ENCODE measurements at regions not wholly inside any gene's neighbourhood (a gene's known extent, or its start where the extent isn't known, plus 50 kb on each side); places are given as distances from the start of the nearest gene placed in this dataset.
"Not testable (repeated sequence)": the region's sequence is repeated elsewhere in the genome, so short reads cannot be mapped to it uniquely, and the experiment has no call there.

DNA sequence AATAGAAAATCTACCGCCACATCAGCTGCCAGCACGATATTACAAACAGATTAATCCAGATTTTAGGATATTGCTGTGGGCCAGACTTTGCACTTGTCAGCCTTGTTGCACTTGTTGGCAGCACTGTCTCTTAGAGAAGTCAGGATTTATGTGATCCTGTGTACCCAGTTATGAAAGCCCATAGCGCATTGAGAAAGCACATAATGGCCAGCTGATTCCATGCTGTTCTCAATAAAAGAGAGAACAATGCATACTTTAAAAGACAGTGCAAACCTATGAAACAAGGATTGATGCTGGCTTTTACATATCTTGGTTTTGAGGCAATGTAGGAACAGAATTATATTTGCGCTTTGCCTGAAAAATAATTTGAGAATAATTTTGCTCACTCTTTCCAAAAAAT lies 140.8 kb downstream of the CEP120 start:
- Mint-ChIP-seq H3K4me3 (no peak overlapping the region), H3K36me3 (no peaks in the 10 kb centered on the region), H3K4me1 (peaks cover 0 to 4% (median 1%) of the 10 kb centered on the region in 4 donors), H3K27me3 (peaks cover 44% of the 10 kb centered on the region), H3K9me3 (peaks cover 0 to 2% (median 0%) of the 10 kb centered on the region in 7 donors), H3K27ac (no peak overlapping the region)
- Histone ChIP-seq H3K27me3 (ENCODE audit: control insufficient read depth, insufficient read depth, low read length) (peaks cover 18% of the 10 kb centered on the region), H3K36me3 (ENCODE audit: control insufficient read depth, insufficient read depth, low read length) (no peaks in the 10 kb centered on the region), H3K27ac (ENCODE audit: insufficient read depth, low read length, poor library complexity, severe bottlenecking) (no peak overlapping the region), H3K4me1 (ENCODE audit: control insufficient read depth, insufficient read depth, low read length, poor library complexity, severe bottlenecking) (no peaks in the 10 kb centered on the region), H3K4me3 (ENCODE audit: low read depth, low read length) (no peak overlapping the region), H3K9me3 (ENCODE audit: control insufficient read depth in 2 of 2, low read length in 2 of 2) (no peaks in the 10 kb centered on the region)
- DNase-seq, result no peak
- ATAC-seq (ENCODE audit: low read depth in 2 of 2), result no peak

DNA sequence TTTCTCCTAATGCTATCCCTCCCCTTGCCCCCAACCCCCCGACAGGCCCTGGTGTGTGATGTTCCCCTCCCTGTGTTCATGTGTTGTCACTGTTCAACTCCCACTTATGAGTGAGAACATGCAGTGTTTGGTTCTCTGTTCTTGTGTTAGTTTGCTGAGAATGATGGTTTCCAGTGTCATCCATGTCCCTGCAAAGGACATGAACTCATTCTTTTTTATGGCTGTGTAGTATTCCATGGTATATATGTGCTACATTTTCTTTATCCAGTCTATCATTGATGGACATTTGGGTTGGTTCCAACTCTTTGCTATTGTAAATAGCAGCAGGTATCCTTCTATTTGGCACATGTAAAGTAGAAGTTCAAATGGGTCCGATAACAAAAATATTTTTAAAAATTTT lies 142.3 kb downstream of the CEP120 start:
- not testable (repeated sequence) for H3K27ac ChIP-seq (ENCODE audit: insufficient read depth, low read length, poor library complexity, severe bottlenecking); ATAC-seq (ENCODE audit: low read depth in 2 of 2); H3K36me3 Mint-ChIP-seq; H3K27ac Mint-ChIP-seq; H3K4me3 Mint-ChIP-seq; H3K9me3 Mint-ChIP-seq; H3K4me3 ChIP-seq (ENCODE audit: low read depth, low read length); H3K4me1 ChIP-seq (ENCODE audit: control insufficient read depth, insufficient read depth, low read length, poor library complexity, severe bottlenecking); H3K4me1 Mint-ChIP-seq; H3K9me3 ChIP-seq (ENCODE audit: control insufficient read depth in 2 of 2, low read length in 2 of 2); DNase-seq; H3K36me3 ChIP-seq (ENCODE audit: control insufficient read depth, insufficient read depth, low read length)
- H3K27me3 ChIP-seq (ENCODE audit: control insufficient read depth, insufficient read depth, low read length), result peaks cover 13% of the 10 kb centered on the region
- peaks cover 37% of the 10 kb centered on the region for H3K27me3 Mint-ChIP-seq

DNA sequence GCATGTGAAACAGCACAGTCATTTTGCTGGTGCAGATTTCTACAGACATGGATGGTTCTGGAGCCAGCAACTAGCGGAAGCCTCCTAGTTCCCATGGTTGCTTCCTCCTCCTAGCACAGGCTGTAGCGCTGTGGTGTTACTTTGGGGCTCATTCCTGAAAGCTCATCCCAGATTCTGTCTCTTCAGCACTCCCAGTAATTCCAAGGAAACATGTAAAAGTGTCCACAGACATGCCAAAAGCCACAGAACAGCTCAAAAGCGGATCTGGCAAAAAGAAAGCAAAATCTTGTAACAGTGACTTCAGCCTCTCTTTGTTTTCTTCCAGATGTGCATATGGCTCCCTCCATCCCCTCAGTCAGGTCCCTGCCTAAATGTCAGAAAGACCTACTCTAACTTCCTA lies 144.1 kb downstream of the CEP120 start:
- Mint-ChIP-seq H3K9me3 (peaks cover 0 to 2% (median 0%) of the 10 kb centered on the region in 7 donors), H3K36me3 (no peaks in the 10 kb centered on the region), H3K4me1 (no peaks in the 10 kb centered on the region), H3K4me3 (no peak overlapping the region), H3K27ac (no peak overlapping the region), H3K27me3 (peaks cover 26% of the 10 kb centered on the region)
- ATAC-seq (ENCODE audit: low read depth in 2 of 2) (no peak), DNase-seq (no peak)
- no peak overlapping the region for H3K4me3 ChIP-seq (ENCODE audit: low read depth, low read length)
- no peaks in the 10 kb centered on the region for H3K36me3 ChIP-seq (ENCODE audit: control insufficient read depth, insufficient read depth, low read length)
- no peak overlapping the region for H3K27ac ChIP-seq (ENCODE audit: insufficient read depth, low read length, poor library complexity, severe bottlenecking)
- no peaks in the 10 kb centered on the region for H3K9me3 ChIP-seq (ENCODE audit: control insufficient read depth in 2 of 2, low read length in 2 of 2)
- no peaks in the 10 kb centered on the region for H3K4me1 ChIP-seq (ENCODE audit: control insufficient read depth, insufficient read depth, low read length, poor library complexity, severe bottlenecking)
- peaks cover 9% of the 10 kb centered on the region for H3K27me3 ChIP-seq (ENCODE audit: control insufficient read depth, insufficient read depth, low read length)

DNA sequence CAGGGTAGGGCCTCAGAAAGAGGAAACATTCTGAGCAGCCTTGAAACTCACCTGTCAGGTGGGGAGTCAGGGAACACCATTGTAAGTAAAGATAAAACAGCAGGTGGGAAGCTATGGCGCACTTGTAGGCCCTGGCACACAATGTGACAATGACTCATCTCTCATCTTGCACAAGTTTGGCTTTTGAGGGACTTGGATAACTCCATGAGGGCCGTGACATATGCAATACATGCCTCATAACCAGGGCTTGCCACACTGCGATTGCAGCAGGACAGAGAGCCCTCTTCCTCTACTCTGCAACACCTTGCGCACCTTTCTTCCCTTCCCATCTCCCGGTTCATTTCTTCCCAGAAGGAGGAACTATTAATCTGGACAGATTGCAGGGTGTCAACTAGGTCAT lies 144.9 kb downstream of the CEP120 start:
- no peaks in the 10 kb centered on the region for H3K36me3 ChIP-seq (ENCODE audit: control insufficient read depth, insufficient read depth, low read length)
- Mint-ChIP-seq H3K9me3 (peaks cover 0 to 2% (median 0%) of the 10 kb centered on the region in 7 donors), H3K27ac (no peak overlapping the region), H3K27me3 (peaks cover 18% of the 10 kb centered on the region), H3K4me3 (no peak overlapping the region), H3K36me3 (no peaks in the 10 kb centered on the region), H3K4me1 (no peaks in the 10 kb centered on the region)
- DNase-seq (no peak), ATAC-seq (ENCODE audit: low read depth in 2 of 2) (no peak)
- H3K4me1 ChIP-seq (ENCODE audit: control insufficient read depth, insufficient read depth, low read length, poor library complexity, severe bottlenecking), result no peaks in the 10 kb centered on the region
- H3K27ac ChIP-seq (ENCODE audit: insufficient read depth, low read length, poor library complexity, severe bottlenecking), result no peak overlapping the region
- peaks cover 6% of the 10 kb centered on the region for H3K27me3 ChIP-seq (ENCODE audit: control insufficient read depth, insufficient read depth, low read length)
- no peaks in the 10 kb centered on the region for H3K9me3 ChIP-seq (ENCODE audit: control insufficient read depth in 2 of 2, low read length in 2 of 2)
- H3K4me3 ChIP-seq (ENCODE audit: low read depth, low read length), result no peak overlapping the region

DNA sequence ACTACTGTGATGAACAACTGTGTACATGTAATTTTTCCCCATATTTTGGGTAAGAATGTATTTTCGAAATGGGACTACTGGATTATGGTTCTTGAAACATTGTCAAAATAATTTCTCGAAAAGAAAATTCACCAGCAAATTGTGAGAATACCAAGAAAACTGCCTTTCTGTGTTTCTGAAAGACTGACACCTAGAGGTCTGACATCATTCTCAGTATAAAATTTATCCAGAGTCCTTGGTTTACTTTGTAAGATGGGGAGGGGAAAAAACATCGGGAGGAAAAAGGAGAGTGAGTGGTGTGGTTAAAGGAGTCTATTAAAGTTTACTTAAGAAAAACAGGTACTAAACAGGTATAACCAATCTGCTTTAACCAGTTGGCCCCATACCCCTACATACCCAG lies 149.2 kb downstream of the CEP120 start:
- H3K9me3 ChIP-seq (ENCODE audit: control insufficient read depth in 2 of 2, low read length in 2 of 2), result no peaks in the 10 kb centered on the region
- peaks cover 5% of the 10 kb centered on the region for H3K27me3 ChIP-seq (ENCODE audit: control insufficient read depth, insufficient read depth, low read length)
- H3K4me3 ChIP-seq (ENCODE audit: low read depth, low read length), result no peak overlapping the region
- Mint-ChIP-seq H3K27me3 (peaks cover 5% of the 10 kb centered on the region), H3K4me3 (no peak overlapping the region), H3K9me3 (no peaks in the 10 kb centered on the region), H3K36me3 (no peaks in the 10 kb centered on the region), H3K4me1 (no peaks in the 10 kb centered on the region), H3K27ac (no peak overlapping the region)
- H3K27ac ChIP-seq (ENCODE audit: insufficient read depth, low read length, poor library complexity, severe bottlenecking), result no peak overlapping the region
- H3K4me1 ChIP-seq (ENCODE audit: control insufficient read depth, insufficient read depth, low read length, poor library complexity, severe bottlenecking), result no peaks in the 10 kb centered on the region
- ATAC-seq (ENCODE audit: low read depth in 2 of 2), result no peak
- no peaks in the 10 kb centered on the region for H3K36me3 ChIP-seq (ENCODE audit: control insufficient read depth, insufficient read depth, low read length)
- no peak for DNase-seq

DNA sequence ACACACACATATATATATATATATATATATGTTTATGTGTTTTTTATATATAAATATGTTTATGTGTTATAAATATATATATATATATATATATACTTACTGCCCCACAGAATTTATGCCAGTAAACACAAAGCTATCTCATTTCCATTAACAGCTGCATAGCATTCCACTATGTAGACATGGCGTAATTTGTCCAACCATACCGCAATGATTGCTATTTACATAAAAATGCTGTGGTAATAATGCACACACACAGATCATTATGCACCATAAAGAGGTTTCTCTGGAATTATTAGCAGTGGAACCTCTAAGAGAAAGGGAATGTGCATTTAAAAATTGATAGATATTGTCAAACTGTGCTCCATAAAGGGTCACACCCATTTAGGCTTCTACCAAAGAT lies 150.1 kb downstream of the CEP120 start:
- ATAC-seq (ENCODE audit: low read depth in 2 of 2) (no peak), DNase-seq (no peak)
- Mint-ChIP-seq H3K4me3 (no peak overlapping the region), H3K27me3 (peaks cover 5% of the 10 kb centered on the region), H3K4me1 (no peaks in the 10 kb centered on the region), H3K27ac (no peak overlapping the region), H3K9me3 (peaks cover 0 to 2% (median 0%) of the 10 kb centered on the region in 7 donors), H3K36me3 (no peaks in the 10 kb centered on the region)
- Histone ChIP-seq H3K36me3 (ENCODE audit: control insufficient read depth, insufficient read depth, low read length) (no peaks in the 10 kb centered on the region), H3K9me3 (ENCODE audit: control insufficient read depth in 2 of 2, low read length in 2 of 2) (no peaks in the 10 kb centered on the region), H3K27me3 (ENCODE audit: control insufficient read depth, insufficient read depth, low read length) (peaks cover 3% of the 10 kb centered on the region), H3K27ac (ENCODE audit: insufficient read depth, low read length, poor library complexity, severe bottlenecking) (no peak overlapping the region), H3K4me3 (ENCODE audit: low read depth, low read length) (no peak overlapping the region), H3K4me1 (ENCODE audit: control insufficient read depth, insufficient read depth, low read length, poor library complexity, severe bottlenecking) (no peaks in the 10 kb centered on the region)

DNA sequence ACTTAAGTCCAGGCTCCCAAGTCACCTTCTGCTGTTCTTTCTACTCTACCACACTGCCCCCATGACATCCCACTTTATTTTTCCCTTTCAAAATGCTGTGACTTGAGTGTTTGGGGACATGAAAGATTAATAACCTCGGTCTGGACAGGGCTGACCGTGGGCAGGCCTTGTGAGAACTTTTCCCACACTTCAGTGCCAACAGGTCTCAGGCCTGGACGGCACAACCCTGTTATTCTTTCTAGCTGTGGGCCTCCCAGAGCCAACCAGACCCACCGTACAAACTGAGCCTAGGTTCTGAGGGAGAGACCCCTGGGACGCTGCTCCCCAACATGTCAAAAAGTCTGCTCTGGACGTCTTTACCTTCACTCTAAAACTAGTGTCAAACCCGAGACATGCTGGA lies 153.4 kb downstream of the CEP120 start:
- H3K4me3 Mint-ChIP-seq, result no peak overlapping the region
- peaks cover 2% of the 10 kb centered on the region for H3K27me3 Mint-ChIP-seq
- H3K4me1 Mint-ChIP-seq, result no peaks in the 10 kb centered on the region
- no peak overlapping the region for H3K27ac Mint-ChIP-seq
- peaks cover 0 to 3% (median 0%) of the 10 kb centered on the region in 7 donors for H3K9me3 Mint-ChIP-seq
- H3K36me3 ChIP-seq (ENCODE audit: control insufficient read depth, insufficient read depth, low read length), result no peaks in the 10 kb centered on the region
- no peaks in the 10 kb centered on the region for H3K36me3 Mint-ChIP-seq
- ATAC-seq (ENCODE audit: low read depth in 2 of 2) (no peak), DNase-seq (no peak)
- peaks cover 3% of the 10 kb centered on the region for H3K27me3 ChIP-seq (ENCODE audit: control insufficient read depth, insufficient read depth, low read length)
- H3K9me3 ChIP-seq (ENCODE audit: control insufficient read depth in 2 of 2, low read length in 2 of 2), result no peaks in the 10 kb centered on the region
- no peaks in the 10 kb centered on the region for H3K4me1 ChIP-seq (ENCODE audit: control insufficient read depth, insufficient read depth, low read length, poor library complexity, severe bottlenecking)
- no peak overlapping the region for H3K4me3 ChIP-seq (ENCODE audit: low read depth, low read length)
- H3K27ac ChIP-seq (ENCODE audit: insufficient read depth, low read length, poor library complexity, severe bottlenecking), result no peak overlapping the region

DNA sequence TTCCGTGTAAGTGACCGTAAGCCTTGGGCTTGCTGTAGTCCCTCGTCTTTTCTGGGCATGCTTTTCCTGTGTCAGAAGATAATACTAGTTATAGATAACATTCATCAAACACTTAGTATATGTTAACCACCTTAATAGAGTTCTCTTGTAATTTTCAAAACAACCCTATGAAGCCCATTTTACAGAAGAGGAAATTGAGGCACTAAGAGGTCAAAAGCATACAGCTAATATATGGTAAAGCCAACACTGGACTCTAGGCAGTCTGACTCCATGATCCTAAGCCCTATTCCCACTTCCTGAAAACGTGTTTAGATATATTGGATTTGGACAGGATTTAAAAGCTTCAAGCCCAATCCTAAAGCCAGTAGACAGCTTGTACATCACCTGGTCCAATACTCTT lies 153.8 kb downstream of the CEP120 start:
- DNase-seq (no peak), ATAC-seq (ENCODE audit: low read depth in 2 of 2) (no peak)
- Histone ChIP-seq H3K4me1 (ENCODE audit: control insufficient read depth, insufficient read depth, low read length, poor library complexity, severe bottlenecking) (no peaks in the 10 kb centered on the region), H3K27ac (ENCODE audit: insufficient read depth, low read length, poor library complexity, severe bottlenecking) (no peak overlapping the region), H3K4me3 (ENCODE audit: low read depth, low read length) (no peak overlapping the region), H3K27me3 (ENCODE audit: control insufficient read depth, insufficient read depth, low read length) (peaks cover under 1% of the 10 kb centered on the region), H3K9me3 (ENCODE audit: control insufficient read depth in 2 of 2, low read length in 2 of 2) (no peaks in the 10 kb centered on the region), H3K36me3 (ENCODE audit: control insufficient read depth, insufficient read depth, low read length) (no peaks in the 10 kb centered on the region)
- Mint-ChIP-seq H3K27ac (no peak overlapping the region), H3K4me1 (no peaks in the 10 kb centered on the region), H3K27me3 (peaks cover 4% of the 10 kb centered on the region), H3K4me3 (no peak overlapping the region), H3K36me3 (no peaks in the 10 kb centered on the region), H3K9me3 (peaks cover 0 to 3% (median 0%) of the 10 kb centered on the region in 7 donors)
